HEK293 (cell line): ENCODE measurements at regions not wholly inside any gene's neighbourhood (a gene's known extent, or its start where the extent isn't known, plus 50 kb on each side); places are given as distances from the start of the nearest gene placed in this dataset.

Experiments
- CTCF ChIA-PET: fragments of 350-600 bp; formaldehyde crosslinking; extraction: SDS; loops from one replicate; lab custom pipeline; 2021; ENCODE audit warnings: antibody characterized with exemption; lab: Yijun Ruan, JAX
- POLR2A ChIA-PET: fragments of 300-600 bp; formaldehyde crosslinking; extraction: SDS; loops from one replicate; lab custom pipeline; 2020; ENCODE audit warnings: antibody characterized with exemption, inconsistent platforms; lab: Yijun Ruan, JAX
- H3K27ac ChIP-seq: fragments of 200-500 bp; sonication (Bioruptor generic); 2 replicates; pipeline ENCODE4 v1.5.1; 2014; ENCODE audit warnings: low read depth, low read length, control low read depth, inconsistent platforms; ENCODE audit errors: extremely low read depth
- H3K36me3 ChIP-seq, 2 experiments: fragments of 200-500 bp in 1 of 2; sonication (Bioruptor generic) in 1 of 2; 1 replicate in 1 of 2; 2 replicates in 1 of 2; pipeline ENCODE4 v1.5.1; 2014 to 2017; ENCODE audit warnings: inconsistent platforms in 2 of 2, low read length in 2 of 2; ENCODE audit not compliant: control insufficient read depth in 2 of 2, insufficient read depth in 1 of 2
- H3K4me1 ChIP-seq: fragments of 200-500 bp; sonication (Bioruptor generic); 2 replicates; pipeline ENCODE4 v1.5.1; 2014; ENCODE audit warnings: mild to moderate bottlenecking, low read length, inconsistent platforms; ENCODE audit not compliant: control insufficient read depth, insufficient read depth
- H3K4me3 ChIP-seq: 2 replicates; pipeline ENCODE4 v1.5.1; 2011; ENCODE audit warnings: low read depth, mild to moderate bottlenecking, control low read depth, low read length, moderate library complexity
- H3K9me3 ChIP-seq: fragments of 200-500 bp; sonication (Bioruptor generic); 2 replicates; pipeline ENCODE4 v1.5.1; 2014; ENCODE audit warnings: low read depth, low read length, inconsistent platforms; ENCODE audit not compliant: control insufficient read depth, insufficient read depth
- AEBP2 ChIP-seq: fragments of 450-650 bp; formaldehyde crosslinking; IDR thresholded peaks from 2 replicates; pipeline ENCODE4 v1.5.1; 2016; ENCODE audit warnings: missing biosample characterization, missing genetic modification characterization, borderline replicate concordance
- SCRT1 ChIP-seq: fragments of 450-650 bp; formaldehyde crosslinking; IDR thresholded peaks from 2 replicates; pipeline ENCODE4 v1.5.1; 2016; ENCODE audit warnings: missing biosample characterization, missing genetic modification characterization, borderline replicate concordance
- SETDB1 ChIP-seq: IDR thresholded peaks from one replicate; pipeline ENCODE4 v1.6.1; 2017; ENCODE audit warnings: mild to moderate bottlenecking, low read length, moderate library complexity, mixed read lengths; ENCODE audit not compliant: insufficient read length
- SP2 ChIP-seq: fragments of 450-650 bp; formaldehyde crosslinking; IDR thresholded peaks from 2 replicates; pipeline ENCODE4 v1.5.1; 2016; ENCODE audit warnings: missing biosample characterization, missing genetic modification characterization
- SP3 ChIP-seq: fragments of 450-650 bp; formaldehyde crosslinking; IDR thresholded peaks from 2 replicates; pipeline ENCODE4 v1.5.1; 2016; ENCODE audit warnings: missing biosample characterization, missing genetic modification characterization
- ZBTB1 ChIP-seq: fragments of 450-650 bp; formaldehyde crosslinking; IDR thresholded peaks from 2 replicates; pipeline ENCODE4 v1.5.1; 2016; ENCODE audit warnings: missing biosample characterization, missing genetic modification characterization
- ZBTB11 ChIP-seq: fragments of 450-650 bp; formaldehyde crosslinking; conservative IDR thresholded peaks from 2 replicates; pipeline ENCODE4 v1.5.1; 2016; ENCODE audit warnings: low read depth, missing biosample characterization, missing genetic modification characterization
- ZBTB17 ChIP-seq: fragments of 450-650 bp; formaldehyde crosslinking; IDR thresholded peaks from 2 replicates; pipeline ENCODE4 v1.5.1; 2016; ENCODE audit warnings: missing biosample characterization, missing genetic modification characterization
- ZBTB20 ChIP-seq: fragments of 450-650 bp; formaldehyde crosslinking; IDR thresholded peaks from 2 replicates; pipeline ENCODE4 v1.5.1; 2016; ENCODE audit warnings: missing biosample characterization, missing genetic modification characterization
- ZNF169 ChIP-seq: fragments of 450-650 bp; formaldehyde crosslinking; IDR thresholded peaks from 2 replicates; pipeline ENCODE4 v1.5.1; 2016; ENCODE audit warnings: missing biosample characterization, missing genetic modification characterization
- ZNF24 ChIP-seq: fragments of 450-650 bp; formaldehyde crosslinking; IDR thresholded peaks from 2 replicates; pipeline ENCODE4 v1.5.1; 2016; ENCODE audit warnings: missing biosample characterization, missing genetic modification characterization
- ZNF302 ChIP-seq: fragments of 450-650 bp; formaldehyde crosslinking; IDR thresholded peaks from 2 replicates; pipeline ENCODE4 v1.5.1; 2016; ENCODE audit warnings: missing biosample characterization, missing genetic modification characterization, low read depth
- ZNF350 ChIP-seq: fragments of 450-650 bp; formaldehyde crosslinking; IDR thresholded peaks from 2 replicates; pipeline ENCODE4 v1.5.0; 2017; ENCODE audit warnings: missing biosample characterization, mild to moderate bottlenecking, missing genetic modification characterization
- ZNF510 ChIP-seq: fragments of 450-650 bp; formaldehyde crosslinking; IDR thresholded peaks from 2 replicates; pipeline ENCODE4 v1.5.1; 2018; ENCODE audit warnings: mild to moderate bottlenecking, missing genetic modification characterization, missing biosample characterization; ENCODE audit not compliant: insufficient replicate concordance
- ZNF529 ChIP-seq: fragments of 450-650 bp; formaldehyde crosslinking; IDR thresholded peaks from 2 replicates; pipeline ENCODE4 v1.5.1; 2017; ENCODE audit warnings: missing genetic modification characterization, missing biosample characterization; ENCODE audit not compliant: insufficient replicate concordance
- ZNF561 ChIP-seq: fragments of 450-650 bp; IDR thresholded peaks from 2 replicates; pipeline ENCODE4 v1.5.1; 2018; ENCODE audit warnings: missing biosample characterization, missing genetic modification characterization, borderline replicate concordance
- ZNF600 ChIP-seq: fragments of 450-650 bp; formaldehyde crosslinking; IDR thresholded peaks from 2 replicates; pipeline ENCODE4 v1.5.1; 2016; ENCODE audit warnings: missing biosample characterization, missing genetic modification characterization
- ZNF621 ChIP-seq: fragments of 450-650 bp; formaldehyde crosslinking; IDR thresholded peaks from 2 replicates; pipeline ENCODE4 v1.5.1; 2017; ENCODE audit warnings: missing biosample characterization, missing genetic modification characterization
- ZNF623 ChIP-seq: fragments of 450-650 bp; formaldehyde crosslinking; IDR thresholded peaks from 2 replicates; pipeline ENCODE4 v1.5.1; 2016; ENCODE audit warnings: missing biosample characterization, missing genetic modification characterization
- ZNF629 ChIP-seq: fragments of 450-650 bp; formaldehyde crosslinking; IDR thresholded peaks from 2 replicates; pipeline ENCODE4 v1.5.1; 2017; ENCODE audit warnings: missing biosample characterization, missing genetic modification characterization
- ZNF658 ChIP-seq: fragments of 450-650 bp; formaldehyde crosslinking; IDR thresholded peaks from 2 replicates; pipeline ENCODE4; 2016; ENCODE audit warnings: missing biosample characterization, missing genetic modification characterization
- ZNF664 ChIP-seq: fragments of 450-650 bp; formaldehyde crosslinking; IDR thresholded peaks from 2 replicates; pipeline ENCODE4 v1.5.1; 2016; ENCODE audit warnings: missing biosample characterization, missing genetic modification characterization
- ZNF677 ChIP-seq: fragments of 450-650 bp; IDR thresholded peaks from 2 replicates; pipeline ENCODE4 v1.5.0; 2018; ENCODE audit warnings: missing biosample characterization, mild to moderate bottlenecking, missing genetic modification characterization, moderate library complexity
- ZNF701 ChIP-seq: fragments of 450-650 bp; formaldehyde crosslinking; IDR thresholded peaks from 2 replicates; pipeline ENCODE4 v1.5.1; 2016; ENCODE audit warnings: missing biosample characterization, missing genetic modification characterization
- ZNF791 ChIP-seq: fragments of 450-650 bp; formaldehyde crosslinking; IDR thresholded peaks from 2 replicates; pipeline ENCODE4 v1.5.1; 2016; ENCODE audit warnings: missing biosample characterization, missing genetic modification characterization
- ZNF837 ChIP-seq: fragments of 450-650 bp; formaldehyde crosslinking; IDR thresholded peaks from 2 replicates; pipeline ENCODE4 v1.5.1; 2016; ENCODE audit warnings: missing biosample characterization, missing genetic modification characterization
- ZSCAN23 ChIP-seq: fragments of 450-650 bp; formaldehyde crosslinking; IDR thresholded peaks from 2 replicates; pipeline ENCODE4 v1.5.1; 2016; ENCODE audit warnings: missing biosample characterization, missing genetic modification characterization

- Histone ChIP-seq H3K36me3 (no peaks in the 10 kb centered on the region), H3K4me3 (no peak overlapping the region), H3K9me3 (no peaks in the 10 kb centered on the region), H3K27ac (no peak overlapping the region), H3K4me1 (no peaks in the 10 kb centered on the region)
- ChIA-PET CTCF (interaction anchor here (0.7 kb wide), 1 partner anchor 108 kb away, joined by 5 read pairs; no protein-coding TSS in a partner anchor), POLR2A (no interaction called here)
- TF ChIP-seq ZNF658 (tag by site-specific recombination) (no peak), ZNF837 (tag by site-specific recombination) (no peak), ZNF629 (tag by site-specific recombination) (no peak), ZNF621 (tag by site-specific recombination) (no peak), ZBTB17 (no peak), ZNF600 (tag by site-specific recombination) (no peak), ZNF169 (tag by site-specific recombination) (no peak), ZSCAN23 (tag by site-specific recombination) (no peak), SCRT1 (tag by site-specific recombination) (no peak), ZBTB20 (tag by site-specific recombination) (no peak)
Measured at GRCh38 chr6:103231181-103231580, 1628.5 kb downstream of the HACE1 start.

DNA sequence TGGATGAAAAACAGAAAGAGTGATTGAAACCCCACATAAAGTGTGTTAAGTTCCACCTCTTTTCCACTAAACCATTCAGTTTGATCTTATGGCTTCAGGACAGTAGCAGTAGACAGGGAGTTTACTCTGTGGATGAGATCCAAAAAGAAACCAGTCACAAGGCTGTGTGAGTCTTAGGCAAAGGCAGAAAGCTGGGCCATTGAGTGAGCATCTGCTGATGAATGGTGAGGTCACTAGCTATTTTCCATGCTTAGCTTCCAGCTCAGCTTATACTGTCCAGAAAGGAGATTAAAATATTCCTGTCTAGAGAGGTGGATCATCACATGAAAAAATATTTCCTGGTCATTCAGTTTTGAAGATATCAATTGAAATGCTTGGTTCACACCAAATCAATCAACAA, 1643.9 kb downstream of the HACE1 start:
- POLR2A ChIA-PET, result no interaction called here
- TF ChIP-seq ZNF561 (no peak), SP3 (tag by site-specific recombination) (no peak), ZBTB11 (tag by site-specific recombination) (no peak), ZNF302 (tag by site-specific recombination) (no peak), ZBTB1 (tag by site-specific recombination) (no peak), ZNF529 (no peak), ZNF623 (tag by site-specific recombination) (no peak), ZNF510 (no peak), SETDB1 (no peak), ZNF791 (tag by site-specific recombination) (no peak), AEBP2 (tag by site-specific recombination) (no peak), ZNF629 (tag by site-specific recombination) (no peak), SP2 (tag by site-specific recombination) (no peak), ZNF664 (tag by site-specific recombination) (no peak), ZNF24 (tag by site-specific recombination) (no peak), ZNF350 (tag by site-specific recombination) (no peak), ZNF677 (tag by site-specific recombination) (no peak), ZNF701 (tag by site-specific recombination) (no peak)
- CTCF ChIA-PET, result no interaction called here
- H3K4me3 ChIP-seq, result no peak overlapping the region
- no peaks in the 10 kb centered on the region for H3K4me1 ChIP-seq
- H3K36me3 ChIP-seq, result no peaks in the 10 kb centered on the region
- no peaks in the 10 kb centered on the region for H3K9me3 ChIP-seq
- H3K27ac ChIP-seq, result no peak overlapping the region
